Cardiac muscle cell (in vitro differentiated cells and primary cell): ENCODE measurements at regions not wholly inside any gene's neighbourhood (a gene's known extent, or its start where the extent isn't known, plus 50 kb on each side); places are given as distances from the start of the nearest gene placed in this dataset.
A peak's percentile ranks its signal among the peaks of the same experiment; 100 is the strongest.
"Not testable (repeated sequence)": the region's sequence is repeated elsewhere in the genome, so short reads cannot be mapped to it uniquely, and the experiment has no call there.

Source experiments
- DNase-seq, 2 donors: peaks; one replicate each; pipeline versions ENCODE4 v3.0.0 to v3.0.0-alpha.2; 2010 to 2017; ENCODE audit warnings: low read depth in 1 of 2, low spot score in 1 of 2
- H3K27ac ChIP-seq: fragments of 200-600 bp; sonication (generic); 2 replicates; pipeline ENCODE4 v1.5.1; 2016
- H3K27me3 ChIP-seq: fragments of 200-600 bp; sonication (generic); 2 replicates; pipeline ENCODE4 v1.6.0; 2016; ENCODE audit warnings: control low read depth
- H3K36me3 ChIP-seq: fragments of 200-600 bp; sonication (generic); 2 replicates; pipeline ENCODE4 v1.5.1; 2016; ENCODE audit warnings: control low read depth
- H3K4me1 ChIP-seq: fragments of 200-600 bp; sonication (generic); 2 replicates; pipeline ENCODE4 v1.8.1; 2017; ENCODE audit warnings: low read depth, mild to moderate bottlenecking, mixed run types
- H3K4me3 ChIP-seq: fragments of 200-600 bp; sonication (generic); 2 replicates; pipeline ENCODE4 v1.5.1; 2016; ENCODE audit warnings: mild to moderate bottlenecking
- H3K9me3 ChIP-seq: fragments of 200-600 bp; sonication (generic); 2 replicates; pipeline ENCODE4 v1.5.1; 2017; ENCODE audit warnings: low read depth, mild to moderate bottlenecking, control low read depth
- CTCF ChIP-seq: IDR thresholded peaks from 2 replicates; pipeline ENCODE4 v1.5.1; 2012; ENCODE audit warnings: low read depth, mild to moderate bottlenecking, low read length

DNA sequence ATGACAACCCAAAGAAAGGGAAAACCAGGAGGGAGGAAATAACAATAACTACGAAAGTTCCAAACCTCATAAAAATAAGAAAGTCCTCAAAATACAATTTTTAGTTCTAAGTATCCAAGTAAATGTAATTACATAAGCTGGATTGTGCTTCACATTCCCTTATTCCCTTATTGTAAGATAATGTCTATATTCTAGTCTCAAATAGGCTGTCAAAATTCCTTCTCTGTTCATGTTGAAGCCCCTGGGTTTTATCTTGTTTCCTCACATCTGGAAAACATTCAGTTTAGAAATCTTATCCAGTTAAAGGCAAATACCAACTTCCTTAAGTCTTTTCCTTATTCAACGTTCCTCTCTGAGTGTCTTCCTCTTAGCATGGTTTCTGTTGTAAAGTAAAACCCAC lies 282.3 kb downstream of the CD109 start:
- no peak for TF ChIP-seq CTCF
- Histone ChIP-seq H3K36me3 (no peaks in the 10 kb centered on the region), H3K9me3 (no peaks in the 10 kb centered on the region), H3K4me3 (no peak overlapping the region), H3K27me3 (no peaks in the 10 kb centered on the region), H3K27ac (no peak overlapping the region), H3K4me1 (no peaks in the 10 kb centered on the region)
- DNase-seq = no peak

- H3K9me3 ChIP-seq, DNase-seq, H3K4me1 ChIP-seq, H3K27me3 ChIP-seq, H3K36me3 ChIP-seq, H3K27ac ChIP-seq, H3K4me3 ChIP-seq: not testable (repeated sequence)
These were observed 276.5 kb downstream of the CD109 start for GRCh38 chr6:73972518-73972917.

DNA sequence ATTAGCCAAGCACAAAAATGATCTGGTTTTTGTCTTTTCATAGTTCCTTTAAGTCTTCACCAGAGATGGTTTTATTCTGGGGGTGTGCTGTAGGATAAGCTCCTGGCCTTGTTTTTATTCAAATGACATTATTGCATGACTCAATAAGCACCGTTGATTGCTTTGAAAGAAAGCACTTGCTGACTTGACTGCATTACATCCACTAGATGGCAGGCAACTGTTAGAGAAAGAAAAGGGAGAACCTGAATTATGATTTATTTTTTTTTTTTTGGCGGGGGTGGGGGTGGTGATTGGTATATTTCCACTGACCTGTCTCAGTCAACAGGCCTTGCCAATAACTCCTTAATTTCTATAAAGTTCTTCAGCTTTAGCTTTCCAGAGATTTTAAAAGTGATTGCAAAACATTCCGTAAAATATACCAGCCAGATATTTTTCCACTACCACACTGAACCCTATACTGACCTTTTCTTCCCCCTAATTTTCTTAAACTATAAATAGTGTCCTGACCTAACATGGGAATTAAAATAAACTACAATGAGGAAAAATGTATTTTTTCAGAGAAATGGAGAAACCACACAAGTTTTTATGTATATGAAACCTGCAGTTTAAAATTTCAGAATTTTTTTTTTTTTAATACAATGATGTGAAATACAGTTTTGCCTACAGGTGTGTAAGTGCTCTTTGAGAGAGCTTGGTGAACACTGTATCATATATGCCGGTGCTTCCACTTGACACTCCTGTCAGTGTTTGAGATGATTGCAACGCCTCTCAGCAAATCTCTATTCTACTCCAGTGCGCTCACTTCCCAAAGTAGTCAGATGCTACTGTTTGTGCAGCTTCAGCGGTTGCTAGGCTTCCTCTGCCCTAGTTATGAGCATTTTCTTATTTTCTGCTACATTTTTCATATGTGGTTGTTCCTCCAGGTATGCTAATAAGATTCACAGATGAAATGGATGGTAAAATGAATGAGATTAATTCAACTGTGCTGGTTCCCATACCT lies 274.3 kb downstream of the CD109 start:
- Histone ChIP-seq H3K4me3 (no peak overlapping the region), H3K36me3 (no peaks in the 10 kb centered on the region), H3K27me3 (no peaks in the 10 kb centered on the region), H3K9me3 (no peaks in the 10 kb centered on the region), H3K27ac (no peak overlapping the region), H3K4me1 (no peaks in the 10 kb centered on the region)
- peak; percentile 57 to 79 for DNase-seq
- TF ChIP-seq CTCF = peak; percentile 82

DNA sequence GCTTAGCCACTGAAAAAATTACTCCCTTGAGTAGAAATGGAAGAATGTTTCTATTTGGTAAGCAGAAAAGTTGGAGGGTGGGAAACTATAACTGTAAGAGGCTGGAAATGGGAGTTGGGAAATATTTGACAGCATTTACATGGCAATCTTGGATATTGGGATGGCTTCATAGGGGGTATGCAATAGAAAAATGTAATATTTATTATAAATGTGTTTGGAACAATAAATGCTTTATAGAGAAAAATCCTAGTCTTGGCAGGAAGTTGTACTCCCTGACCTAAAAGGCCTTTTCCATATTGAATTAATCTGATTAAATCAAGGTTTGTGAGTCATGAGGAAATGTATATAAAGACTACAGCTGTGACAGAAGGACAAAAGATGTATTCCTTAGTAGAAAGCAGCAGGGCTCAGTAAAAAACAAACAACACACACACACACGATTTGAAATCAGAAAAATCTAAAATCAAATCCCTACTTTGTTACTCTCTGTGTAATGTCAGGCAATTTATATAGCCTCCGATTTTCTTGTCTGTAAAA lies 272.3 kb downstream of the CD109 start:
- TF ChIP-seq CTCF = no peak
- no peaks in the 10 kb centered on the region for H3K4me1 ChIP-seq
- no peaks in the 10 kb centered on the region for H3K36me3 ChIP-seq
- no peaks in the 10 kb centered on the region for H3K9me3 ChIP-seq
- no peak overlapping the region for H3K4me3 ChIP-seq
- H3K27me3 ChIP-seq = no peaks in the 10 kb centered on the region
- DNase-seq = no peak
- no peak overlapping the region for H3K27ac ChIP-seq

- Histone ChIP-seq H3K27me3 (no peaks in the 10 kb centered on the region), H3K4me1 (no peaks in the 10 kb centered on the region), H3K27ac (no peak overlapping the region), H3K36me3 (no peaks in the 10 kb centered on the region), H3K4me3 (no peak overlapping the region), H3K9me3 (no peaks in the 10 kb centered on the region)
- no peak for DNase-seq
- TF ChIP-seq CTCF = no peak
These were observed 269.6 kb downstream of the CD109 start for GRCh38 chr6:73965539-73966029.
